GM06990 (cell line): ENCODE measurements at regions not wholly inside any gene's neighbourhood (a gene's known extent, or its start where the extent isn't known, plus 50 kb on each side); places are given as distances from the start of the nearest gene placed in this dataset.

Experiments
- DNase-seq: peaks from one replicate; pipeline ENCODE4 v3.0.0-alpha.2; 2011; ENCODE audit not compliant: insufficient read length; ENCODE audit errors: extremely low read depth
- H3K27me3 ChIP-seq: replicated peaks from 2 replicates; pipeline ENCODE4 v1.6.0; 2011; ENCODE audit warnings: low read length; ENCODE audit not compliant: control insufficient read depth, insufficient read depth
- H3K36me3 ChIP-seq: 2 replicates; pipeline ENCODE4 v1.5.1; 2011; ENCODE audit warnings: low read length; ENCODE audit not compliant: control insufficient read depth, insufficient read depth
- H3K4me3 ChIP-seq: replicated peaks from 2 replicates; pipeline ENCODE4 v1.5.1; 2011; ENCODE audit warnings: low read depth, mild to moderate bottlenecking, control low read depth, low read length
- TF ChIP-seq, protein P1 (sequence below): IDR thresholded peaks from 2 replicates; pipeline ENCODE4 v1.5.1; 2011; ENCODE audit warnings: low read length, control low read depth, mild to moderate bottlenecking, inconsistent platforms; ENCODE audit not compliant: insufficient read depth, poor library complexity, severe bottlenecking

DNA sequence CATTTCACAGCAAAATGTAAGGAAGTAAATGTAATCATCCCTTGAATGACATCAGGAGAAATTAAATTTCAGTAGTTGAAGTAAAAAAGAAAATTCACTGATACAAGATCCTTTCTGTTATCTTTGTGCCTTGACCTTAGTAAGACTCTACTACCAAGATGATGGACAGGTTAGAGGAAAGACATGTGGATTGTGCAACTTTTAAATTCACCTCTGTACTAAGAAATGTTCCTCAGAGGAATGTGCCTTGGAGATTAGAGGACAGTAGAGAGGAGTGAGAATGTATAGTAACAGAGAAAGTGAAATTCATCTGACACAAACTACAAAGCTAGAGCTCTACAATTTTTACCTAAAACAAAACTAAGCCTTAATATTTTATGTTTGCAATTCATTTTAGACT, 375.3 kb downstream of the PLOD2 start:
- Histone ChIP-seq H3K27me3 (no peaks in the 10 kb centered on the region), H3K36me3 (no peaks in the 10 kb centered on the region), H3K4me3 (no peak overlapping the region)
- TF ChIP-seq, protein P1, sequence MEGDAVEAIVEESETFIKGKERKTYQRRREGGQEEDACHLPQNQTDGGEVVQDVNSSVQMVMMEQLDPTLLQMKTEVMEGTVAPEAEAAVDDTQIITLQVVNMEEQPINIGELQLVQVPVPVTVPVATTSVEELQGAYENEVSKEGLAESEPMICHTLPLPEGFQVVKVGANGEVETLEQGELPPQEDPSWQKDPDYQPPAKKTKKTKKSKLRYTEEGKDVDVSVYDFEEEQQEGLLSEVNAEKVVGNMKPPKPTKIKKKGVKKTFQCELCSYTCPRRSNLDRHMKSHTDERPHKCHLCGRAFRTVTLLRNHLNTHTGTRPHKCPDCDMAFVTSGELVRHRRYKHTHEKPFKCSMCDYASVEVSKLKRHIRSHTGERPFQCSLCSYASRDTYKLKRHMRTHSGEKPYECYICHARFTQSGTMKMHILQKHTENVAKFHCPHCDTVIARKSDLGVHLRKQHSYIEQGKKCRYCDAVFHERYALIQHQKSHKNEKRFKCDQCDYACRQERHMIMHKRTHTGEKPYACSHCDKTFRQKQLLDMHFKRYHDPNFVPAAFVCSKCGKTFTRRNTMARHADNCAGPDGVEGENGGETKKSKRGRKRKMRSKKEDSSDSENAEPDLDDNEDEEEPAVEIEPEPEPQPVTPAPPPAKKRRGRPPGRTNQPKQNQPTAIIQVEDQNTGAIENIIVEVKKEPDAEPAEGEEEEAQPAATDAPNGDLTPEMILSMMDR, result no peak
- DNase-seq, result no peak

DNA sequence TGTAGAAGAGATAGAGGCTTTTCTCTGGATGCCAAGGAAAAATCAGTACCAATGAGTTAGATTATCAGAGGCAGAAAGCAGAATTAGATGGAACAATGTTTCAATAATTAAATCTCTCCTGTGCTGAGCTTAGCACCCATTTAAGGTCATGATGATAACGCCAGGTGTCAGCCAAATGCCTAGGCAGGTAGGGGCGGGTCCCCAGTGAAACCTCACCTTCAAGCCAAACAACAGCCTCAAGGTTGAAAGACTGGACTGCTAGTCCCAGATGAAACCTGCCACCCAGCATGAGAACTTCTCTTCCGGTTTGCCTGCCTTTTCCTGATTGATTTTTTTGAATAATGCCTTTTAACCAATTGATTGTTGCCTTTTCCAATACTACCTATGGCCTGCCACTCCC, 363.0 kb downstream of the PLOD2 start:
- H3K27me3 ChIP-seq, result no peaks in the 10 kb centered on the region
- TF ChIP-seq, protein P1, result no peak
- H3K36me3 ChIP-seq, result no peaks in the 10 kb centered on the region
- no peak for DNase-seq
- no peak overlapping the region for H3K4me3 ChIP-seq

- H3K4me3 ChIP-seq, result no peak overlapping the region
- no peaks in the 10 kb centered on the region for H3K27me3 ChIP-seq
- H3K36me3 ChIP-seq, result no peaks in the 10 kb centered on the region
- no peak for DNase-seq
- TF ChIP-seq, protein P1, result no peak
Observed at GRCh38 chr3:145798696-145799537, 362.1 kb downstream of the PLOD2 start.

DNA sequence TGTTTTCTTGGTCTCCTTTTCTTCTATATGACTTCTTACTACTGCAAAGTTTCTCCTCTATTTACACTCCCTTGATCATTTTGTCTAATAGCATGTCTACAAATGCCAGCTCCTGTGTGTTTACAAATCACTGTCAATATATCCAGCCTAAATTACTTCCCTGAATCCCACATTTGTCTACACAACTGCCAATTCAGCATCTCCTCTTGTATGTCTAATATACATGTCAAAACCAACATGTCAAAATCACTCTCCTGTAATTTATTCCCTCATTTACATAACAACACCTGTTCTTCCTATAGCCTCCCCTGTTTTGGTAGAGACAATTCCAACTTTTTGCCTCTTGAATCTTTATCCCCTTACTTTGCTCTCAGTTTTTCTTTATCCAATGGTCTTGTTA, 359.3 kb downstream of the PLOD2 start:
- no peak for DNase-seq
- no peaks in the 10 kb centered on the region for H3K36me3 ChIP-seq
- H3K4me3 ChIP-seq, result no peak overlapping the region
- H3K27me3 ChIP-seq, result no peaks in the 10 kb centered on the region
- TF ChIP-seq, protein P1, result no peak

GRCh38 chr3:145807990-145808389, 353.0 kb downstream of the PLOD2 start:
- no peak overlapping the region for H3K4me3 ChIP-seq
- TF ChIP-seq, protein P1, result no peak
- no peaks in the 10 kb centered on the region for H3K36me3 ChIP-seq
- no peak for DNase-seq
- no peaks in the 10 kb centered on the region for H3K27me3 ChIP-seq
